PFSK-1 (cell line): ENCODE measurements at regions not wholly inside any gene's neighbourhood (a gene's known extent, or its start where the extent isn't known, plus 50 kb on each side); places are given as distances from the start of the nearest gene placed in this dataset.

Experiments used
- POLR2AphosphoS5 ChIP-seq: IDR thresholded peaks from 2 replicates; pipeline ENCODE4 v1.6.1; 2012; ENCODE audit warnings: low read depth, mild to moderate bottlenecking, control low read depth, low read length, moderate library complexity
- REST ChIP-seq, 2 experiments: IDR thresholded peaks; 2 replicates each; pipeline versions ENCODE4 v1.6.1 to v1.8.0; 2011 to 2012; ENCODE audit warnings: low read depth in 2 of 2, low read length in 2 of 2, control low read depth in 1 of 2, inconsistent platforms in 1 of 2, mild to moderate bottlenecking in 1 of 2, moderate library complexity in 1 of 2; ENCODE audit not compliant: insufficient read depth in 1 of 2
- SIN3A ChIP-seq: IDR thresholded peaks from 2 replicates; pipeline ENCODE4 v1.6.1; 2012; ENCODE audit warnings: mild to moderate bottlenecking, low read length, moderate library complexity, borderline replicate concordance; ENCODE audit not compliant: insufficient read depth
- TAF1 ChIP-seq: IDR thresholded peaks from 2 replicates; pipeline ENCODE4 v1.6.1; 2012; ENCODE audit warnings: low read length, control low read depth, borderline replicate concordance; ENCODE audit not compliant: insufficient read depth

GRCh38 chr20:40462566-40462965 is 226.5 kb downstream of the MAFB start:
- TF ChIP-seq REST (IDR thresholded peaks at IDR 0.05; ENCODE audit: insufficient read depth in 1 of 2, low read depth in 2 of 2, low read length in 2 of 2) (no peak), SIN3A (no peak), TAF1 (no peak), POLR2AphosphoS5 (no peak)
